ENCODE measurements at regions not wholly inside any gene's neighbourhood (a gene's known extent, or its start where the extent isn't known, plus 50 kb on each side); places are given as distances from the start of the nearest gene placed in this dataset.

GRCh38 chr20:47993817-47994216 is 208.5 kb upstream of the SULF2 start:
- no peak for TF ChIP-seq ESRRG (CRISPR knock-in tag; IDR thresholded peaks at IDR 0.05)
- no peak for TF ChIP-seq OSR1 (CRISPR knock-in tag; IDR thresholded peaks at IDR 0.05)
- no peak for ATAC-seq

- ATAC-seq: no peak
- TF ChIP-seq ISL1 (CRISPR knock-in tag; IDR thresholded peaks at IDR 0.05) (no peak), RARB (CRISPR knock-in tag; IDR thresholded peaks at IDR 0.05) (no peak), PPARA (CRISPR knock-in tag; IDR thresholded peaks at IDR 0.05; ENCODE audit: borderline replicate concordance) (no peak), TOX (CRISPR knock-in tag; IDR thresholded peaks at IDR 0.05; ENCODE audit: borderline replicate concordance) (no peak), ZNF565 (CRISPR knock-in tag; conservative IDR thresholded peaks at IDR 0.05; ENCODE audit: low read depth) (no peak), CSRNP3 (CRISPR knock-in tag; IDR thresholded peaks at IDR 0.05) (no peak), CSDC2 (CRISPR knock-in tag; IDR thresholded peaks at IDR 0.05) (no peak), ESRRG (CRISPR knock-in tag; IDR thresholded peaks at IDR 0.05) (no peak), PATZ1 (CRISPR knock-in tag; IDR thresholded peaks at IDR 0.05; ENCODE audit: borderline replicate concordance) (no peak), POU6F1 (CRISPR knock-in tag; IDR thresholded peaks at IDR 0.05; ENCODE audit: borderline replicate concordance, low read depth) (no peak), OSR1 (CRISPR knock-in tag; IDR thresholded peaks at IDR 0.05) (no peak), ZFP30 (CRISPR knock-in tag; IDR thresholded peaks at IDR 0.05) (no peak), CREB5 (CRISPR knock-in tag; IDR thresholded peaks at IDR 0.05; ENCODE audit: low read depth) (no peak), ZNF8 (CRISPR knock-in tag; IDR thresholded peaks at IDR 0.05) (no peak), ARNTL (CRISPR knock-in tag; IDR thresholded peaks at IDR 0.05; ENCODE audit: borderline replicate concordance, low read depth) (no peak), TSHZ2 (CRISPR knock-in tag; IDR thresholded peaks at IDR 0.05) (no peak), ZFP3 (CRISPR knock-in tag; IDR thresholded peaks at IDR 0.05) (no peak)
These were observed 207.9 kb upstream of the SULF2 start for GRCh38 chr20:47993035-47993755.

GRCh38 chr20:47991875-47992488 is 206.7 kb upstream of the SULF2 start:
- ATAC-seq: no peak
- TF ChIP-seq ZNF565 (CRISPR knock-in tag; conservative IDR thresholded peaks at IDR 0.05; ENCODE audit: low read depth) (no peak), ARNTL (CRISPR knock-in tag; IDR thresholded peaks at IDR 0.05; ENCODE audit: borderline replicate concordance, low read depth) (no peak), BACH2 (CRISPR knock-in tag; IDR thresholded peaks at IDR 0.05; ENCODE audit: borderline replicate concordance) (no peak), CREB5 (CRISPR knock-in tag; IDR thresholded peaks at IDR 0.05; ENCODE audit: low read depth) (no peak), GLIS3 (CRISPR knock-in tag; IDR thresholded peaks at IDR 0.05) (no peak), RARB (CRISPR knock-in tag; IDR thresholded peaks at IDR 0.05) (no peak), ZFP3 (CRISPR knock-in tag; IDR thresholded peaks at IDR 0.05) (no peak), ISL1 (CRISPR knock-in tag; IDR thresholded peaks at IDR 0.05) (no peak), TCF4 (CRISPR knock-in tag; IDR thresholded peaks at IDR 0.05; ENCODE audit: borderline replicate concordance) (no peak)

Data from SK-N-SH treated with all-trans-retinoic acid at 6 μM for 48 hours (cell line).